ENCODE measurements at regions not wholly inside any gene's neighbourhood (a gene's known extent, or its start where the extent isn't known, plus 50 kb on each side); places are given as distances from the start of the nearest gene placed in this dataset.

DNA sequence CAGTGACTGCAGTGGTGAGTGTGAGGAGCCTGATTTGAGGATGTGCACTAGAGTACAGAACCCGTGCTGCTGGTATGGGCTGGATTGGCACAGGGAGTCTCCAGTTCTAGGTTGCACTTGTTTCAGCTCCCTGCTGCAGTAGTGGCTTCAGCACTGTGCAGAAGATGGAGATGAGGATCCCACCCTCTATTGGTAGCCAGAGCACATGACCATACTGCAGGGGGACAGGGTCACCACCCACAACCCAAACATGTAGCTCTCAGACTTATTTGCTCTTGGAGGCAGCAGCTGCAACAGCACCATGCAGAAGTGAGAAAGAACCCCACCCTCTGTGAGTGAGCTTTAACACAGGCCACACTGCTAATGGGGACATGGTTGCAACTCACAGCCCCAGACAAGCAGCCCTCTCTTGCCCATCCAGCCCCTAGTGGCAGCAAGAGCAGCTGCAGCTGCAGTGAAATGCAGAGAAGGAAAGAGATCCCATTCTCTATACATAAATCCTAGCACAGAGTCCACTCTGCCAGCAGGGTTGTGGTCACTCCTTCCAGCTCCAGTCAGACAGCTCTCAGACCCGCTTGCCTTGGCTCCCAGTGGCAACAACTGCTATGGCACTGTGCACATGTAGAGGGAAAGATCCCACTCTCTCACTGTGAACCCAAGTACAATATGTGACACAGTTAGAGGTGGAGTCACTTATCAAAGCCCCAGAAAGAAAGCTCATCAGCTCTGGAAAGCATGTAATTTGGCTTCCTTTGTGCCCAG is 51.4 kb upstream of the SCIN start:
- DNase-seq = no peak

DNA sequence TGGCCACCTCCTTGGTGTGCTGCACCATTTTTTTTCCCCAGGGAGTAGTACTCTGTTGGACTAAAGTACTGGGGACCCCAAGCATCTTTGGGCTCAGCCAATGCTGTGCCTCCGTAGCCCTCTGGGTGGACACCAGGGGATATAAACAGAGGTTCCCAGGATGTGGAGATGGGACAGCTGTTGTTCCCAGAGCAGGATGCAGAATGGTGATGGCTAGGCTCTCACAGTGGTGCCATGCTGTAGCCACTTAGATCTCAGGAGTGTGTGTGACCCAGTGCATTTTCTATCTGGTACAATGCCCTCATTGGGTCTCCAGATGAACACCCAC is 50.9 kb upstream of the SCIN start:
- no peak for DNase-seq
